ENCODE measurements at regions not wholly inside any gene's neighbourhood (a gene's known extent, or its start where the extent isn't known, plus 50 kb on each side); places are given as distances from the start of the nearest gene placed in this dataset.

GRCh38 chr9:2319421-2319820 lies 302.2 kb upstream of the VLDLR start:
- DNase-seq: no peak

DNA sequence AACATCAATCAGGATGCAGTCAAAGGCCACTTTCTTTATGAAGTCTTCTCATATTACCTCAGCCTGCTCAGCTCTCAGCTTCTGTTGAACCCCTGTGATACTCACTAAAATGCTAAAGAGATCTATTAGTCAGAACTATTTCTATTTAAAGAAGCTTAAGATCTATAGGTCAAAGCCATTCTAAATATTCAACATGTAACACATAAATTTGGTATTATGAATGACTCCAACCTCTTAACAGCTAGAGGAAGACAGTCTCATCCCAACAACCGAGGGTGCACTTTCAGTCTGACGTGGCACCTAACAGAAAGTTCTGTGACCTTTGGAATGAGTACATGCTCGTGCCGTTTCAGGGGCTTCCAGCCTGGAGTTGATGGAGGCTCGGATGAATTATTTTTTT lies 301.5 kb upstream of the VLDLR start:
- DNase-seq: no peak

- no peak for DNase-seq
Observed at GRCh38 chr9:2320632-2321031, 301.0 kb upstream of the VLDLR start.

DNA sequence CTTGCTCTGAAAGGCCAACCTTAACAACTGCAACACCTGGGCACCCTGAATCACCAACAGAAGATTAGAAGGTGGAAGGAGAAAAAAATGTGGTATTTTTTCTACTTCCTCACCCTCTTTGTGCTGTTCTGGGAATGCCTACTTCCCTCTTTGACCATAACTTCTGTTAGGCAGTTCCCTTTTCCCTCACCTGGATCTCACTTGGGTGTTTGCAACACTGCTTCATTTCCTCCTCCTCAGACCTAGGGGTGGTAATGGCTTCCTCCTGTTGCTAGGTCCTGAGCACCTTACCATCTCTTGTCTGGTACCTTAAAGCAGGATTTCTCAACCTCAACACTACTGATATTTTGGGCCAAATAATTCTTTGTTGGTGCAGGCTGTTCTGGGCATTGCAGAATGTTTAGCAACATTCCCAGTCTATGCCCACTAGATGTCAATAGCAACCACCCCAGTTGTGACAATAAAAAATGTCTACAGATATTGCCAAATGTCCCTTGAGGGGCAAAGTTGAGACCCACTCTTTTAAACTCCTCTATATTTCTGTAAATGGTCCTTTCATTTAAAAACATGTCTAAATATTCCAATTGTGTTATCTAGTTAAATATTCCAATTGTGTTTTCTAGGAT lies 300.0 kb upstream of the VLDLR start:
- DNase-seq: no peak

GRCh38 chr9:2324742-2325141 lies 296.8 kb upstream of the VLDLR start:
- no peak for DNase-seq

DNA sequence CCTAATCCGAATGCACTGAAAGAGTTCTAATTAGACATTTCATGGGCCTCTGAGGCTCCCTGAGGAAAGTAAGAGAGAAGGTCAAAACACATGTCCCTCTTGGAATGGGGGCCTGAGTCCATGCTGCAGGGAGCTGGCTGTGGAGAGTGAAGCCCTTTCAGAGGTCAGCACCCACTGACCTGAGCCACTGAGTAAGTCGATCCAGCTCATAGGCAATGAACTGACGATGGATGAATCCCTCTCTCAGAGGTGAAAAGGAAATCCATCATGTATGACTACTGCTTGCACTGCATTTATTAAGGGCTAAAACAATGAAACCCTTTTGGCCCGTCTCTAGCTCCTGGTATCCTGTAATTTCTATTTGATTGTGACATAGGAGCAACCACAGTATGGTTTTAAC lies 288.9 kb upstream of the VLDLR start:
- DNase-seq: no peak

GRCh38 chr9:2335260-2335659 lies 286.3 kb upstream of the VLDLR start:
- DNase-seq: no peak

- no peak for DNase-seq
Observed at GRCh38 chr9:2336055-2336454, 285.5 kb upstream of the VLDLR start.

- DNase-seq: no peak
Observed at GRCh38 chr9:2337131-2337530, 284.5 kb upstream of the VLDLR start.

GRCh38 chr9:2337627-2338026 lies 284.0 kb upstream of the VLDLR start:
- no peak for DNase-seq

- no peak for DNase-seq
Observed at GRCh38 chr9:2338777-2339365, 282.7 kb upstream of the VLDLR start.

DNA sequence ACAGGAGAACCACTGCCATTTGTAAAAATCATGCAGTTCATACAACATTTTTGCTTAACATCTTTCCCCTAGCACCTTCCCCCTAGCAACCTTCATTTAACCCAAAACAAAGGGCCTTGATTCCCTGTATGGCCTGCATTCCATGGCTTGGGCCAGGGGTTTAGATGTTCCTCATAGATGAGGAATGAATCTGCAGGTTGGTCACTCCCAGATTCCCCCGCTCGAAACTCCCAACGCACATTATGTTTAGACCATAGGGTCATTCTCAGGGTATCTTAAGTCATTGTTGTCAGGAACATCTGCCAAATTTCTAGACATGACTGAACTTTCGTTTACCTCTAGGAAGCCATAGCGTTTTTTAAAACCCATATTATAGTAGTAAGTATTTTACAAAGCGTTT lies 282.2 kb upstream of the VLDLR start:
- no peak for DNase-seq

GRCh38 chr9:2340046-2340760 lies 281.4 kb upstream of the VLDLR start:
- no peak for DNase-seq

- DNase-seq: no peak
Observed at GRCh38 chr9:2341126-2341525, 280.5 kb upstream of the VLDLR start.

GRCh38 chr9:2341956-2342355 lies 279.6 kb upstream of the VLDLR start:
- DNase-seq: no peak

DNA sequence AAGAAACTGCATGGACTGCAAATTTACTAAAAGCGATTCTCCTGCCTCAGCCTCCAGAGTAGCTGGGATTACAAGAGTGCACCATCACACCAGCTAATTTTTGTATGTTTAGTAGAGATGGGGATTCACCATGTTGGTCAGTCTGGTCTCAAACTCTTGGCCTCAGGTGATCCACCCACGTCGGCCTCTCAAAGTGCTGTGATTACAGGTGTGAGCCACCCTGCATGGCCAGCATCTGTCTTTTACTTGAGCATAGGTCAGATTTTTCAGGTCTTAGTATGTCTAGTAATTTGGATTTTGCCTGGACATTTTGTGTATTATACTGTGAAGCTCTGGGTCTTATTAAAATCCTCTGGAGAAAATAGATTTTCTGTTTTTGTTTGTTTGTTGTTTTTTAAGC lies 277.8 kb upstream of the VLDLR start:
- DNase-seq: no peak

- DNase-seq: no peak
Observed at GRCh38 chr9:2344436-2344835, 277.2 kb upstream of the VLDLR start.

- no peak for DNase-seq
Observed at GRCh38 chr9:2345013-2345412, 276.6 kb upstream of the VLDLR start.

- no peak for DNase-seq
Observed at GRCh38 chr9:2346277-2346913, 275.2 kb upstream of the VLDLR start.

- DNase-seq: no peak
Observed at GRCh38 chr9:2351324-2351723, 270.3 kb upstream of the VLDLR start.

GRCh38 chr9:2354216-2354615 lies 267.4 kb upstream of the VLDLR start:
- DNase-seq: no peak

DNA sequence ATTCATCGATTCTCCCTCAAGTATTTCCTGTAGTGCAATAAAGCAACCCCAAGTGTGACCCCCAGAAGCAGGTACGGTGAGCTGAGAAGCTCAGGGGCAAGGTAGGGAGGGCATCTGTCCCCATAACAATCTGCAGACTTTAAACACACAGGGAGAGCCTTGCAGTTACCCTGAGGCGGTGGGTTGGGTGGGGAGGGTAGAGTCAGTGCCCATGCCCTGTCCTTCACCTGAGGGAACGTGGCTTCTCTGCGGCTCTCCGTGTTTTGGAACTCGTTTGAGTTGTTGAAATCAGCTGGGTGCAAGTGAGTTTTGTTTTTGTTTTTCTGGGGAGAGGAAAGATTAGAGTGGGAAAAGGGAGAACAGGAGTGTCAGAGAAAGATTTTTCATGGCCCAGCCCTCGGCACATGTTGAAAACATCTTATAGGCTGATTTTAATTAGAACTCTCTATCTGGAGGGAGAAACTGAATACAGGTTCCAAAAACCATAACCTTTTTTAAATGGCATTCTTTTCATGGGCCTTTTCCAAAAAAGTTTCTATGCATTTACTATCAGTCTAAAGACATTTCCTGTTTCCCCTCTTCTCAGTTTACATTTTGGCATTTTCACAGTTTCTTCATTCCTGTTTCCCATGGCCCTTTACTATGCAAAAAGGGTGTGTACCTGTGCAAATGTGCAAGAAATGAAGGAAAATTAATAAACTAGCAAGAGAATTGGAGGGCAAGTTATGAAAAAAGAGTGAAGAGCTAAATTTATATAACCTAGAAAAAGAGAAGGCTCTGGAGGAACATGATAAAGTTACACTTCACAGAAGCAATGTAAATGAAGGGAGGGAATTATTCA lies 266.5 kb upstream of the VLDLR start:
- DNase-seq: no peak

GRCh38 chr9:2355697-2355983 lies 265.9 kb upstream of the VLDLR start:
- DNase-seq: no peak

Measured in suppressor macrophage treated with lipopolysaccharide for 4 hours (primary cell).